ENCODE measurements at regions not wholly inside any gene's neighbourhood (a gene's known extent, or its start where the extent isn't known, plus 50 kb on each side); places are given as distances from the start of the nearest gene placed in this dataset.

DNA sequence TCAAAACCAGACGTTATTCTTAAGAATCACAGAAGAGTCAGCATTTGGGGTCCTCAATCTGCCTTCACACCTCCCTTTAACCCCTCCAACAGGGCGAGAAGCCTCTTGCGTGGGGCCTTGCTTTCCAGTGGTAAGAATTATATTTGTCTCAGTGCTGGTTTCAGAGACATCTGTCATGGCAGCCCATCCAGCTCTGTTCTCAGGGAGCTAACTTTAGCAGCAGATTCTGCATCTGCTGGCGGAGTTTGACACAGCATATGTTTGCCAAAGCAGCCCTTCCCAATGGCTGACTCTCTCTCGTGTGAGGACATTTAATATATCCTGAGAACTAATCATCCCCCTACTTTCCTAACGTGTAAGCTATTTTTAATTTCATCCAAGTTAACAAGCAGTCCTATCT, 91.5 kb upstream of the BCL11A start (continued):
- no peak for TF ChIP-seq EP300 (IDR thresholded peaks at IDR 0.05; ENCODE audit: borderline replicate concordance in 1 of 2, control insufficient read depth in 1 of 2, low read depth in 2 of 2, low read length in 2 of 2)
- no peak for TF ChIP-seq IKZF1 (conservative IDR thresholded peaks at IDR 0.05)
- TF ChIP-seq, protein P1, sequence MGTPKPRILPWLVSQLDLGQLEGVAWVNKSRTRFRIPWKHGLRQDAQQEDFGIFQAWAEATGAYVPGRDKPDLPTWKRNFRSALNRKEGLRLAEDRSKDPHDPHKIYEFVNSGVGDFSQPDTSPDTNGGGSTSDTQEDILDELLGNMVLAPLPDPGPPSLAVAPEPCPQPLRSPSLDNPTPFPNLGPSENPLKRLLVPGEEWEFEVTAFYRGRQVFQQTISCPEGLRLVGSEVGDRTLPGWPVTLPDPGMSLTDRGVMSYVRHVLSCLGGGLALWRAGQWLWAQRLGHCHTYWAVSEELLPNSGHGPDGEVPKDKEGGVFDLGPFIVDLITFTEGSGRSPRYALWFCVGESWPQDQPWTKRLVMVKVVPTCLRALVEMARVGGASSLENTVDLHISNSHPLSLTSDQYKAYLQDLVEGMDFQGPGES (IDR thresholded peaks at IDR 0.05): no peak
- TF ChIP-seq, protein P2, sequence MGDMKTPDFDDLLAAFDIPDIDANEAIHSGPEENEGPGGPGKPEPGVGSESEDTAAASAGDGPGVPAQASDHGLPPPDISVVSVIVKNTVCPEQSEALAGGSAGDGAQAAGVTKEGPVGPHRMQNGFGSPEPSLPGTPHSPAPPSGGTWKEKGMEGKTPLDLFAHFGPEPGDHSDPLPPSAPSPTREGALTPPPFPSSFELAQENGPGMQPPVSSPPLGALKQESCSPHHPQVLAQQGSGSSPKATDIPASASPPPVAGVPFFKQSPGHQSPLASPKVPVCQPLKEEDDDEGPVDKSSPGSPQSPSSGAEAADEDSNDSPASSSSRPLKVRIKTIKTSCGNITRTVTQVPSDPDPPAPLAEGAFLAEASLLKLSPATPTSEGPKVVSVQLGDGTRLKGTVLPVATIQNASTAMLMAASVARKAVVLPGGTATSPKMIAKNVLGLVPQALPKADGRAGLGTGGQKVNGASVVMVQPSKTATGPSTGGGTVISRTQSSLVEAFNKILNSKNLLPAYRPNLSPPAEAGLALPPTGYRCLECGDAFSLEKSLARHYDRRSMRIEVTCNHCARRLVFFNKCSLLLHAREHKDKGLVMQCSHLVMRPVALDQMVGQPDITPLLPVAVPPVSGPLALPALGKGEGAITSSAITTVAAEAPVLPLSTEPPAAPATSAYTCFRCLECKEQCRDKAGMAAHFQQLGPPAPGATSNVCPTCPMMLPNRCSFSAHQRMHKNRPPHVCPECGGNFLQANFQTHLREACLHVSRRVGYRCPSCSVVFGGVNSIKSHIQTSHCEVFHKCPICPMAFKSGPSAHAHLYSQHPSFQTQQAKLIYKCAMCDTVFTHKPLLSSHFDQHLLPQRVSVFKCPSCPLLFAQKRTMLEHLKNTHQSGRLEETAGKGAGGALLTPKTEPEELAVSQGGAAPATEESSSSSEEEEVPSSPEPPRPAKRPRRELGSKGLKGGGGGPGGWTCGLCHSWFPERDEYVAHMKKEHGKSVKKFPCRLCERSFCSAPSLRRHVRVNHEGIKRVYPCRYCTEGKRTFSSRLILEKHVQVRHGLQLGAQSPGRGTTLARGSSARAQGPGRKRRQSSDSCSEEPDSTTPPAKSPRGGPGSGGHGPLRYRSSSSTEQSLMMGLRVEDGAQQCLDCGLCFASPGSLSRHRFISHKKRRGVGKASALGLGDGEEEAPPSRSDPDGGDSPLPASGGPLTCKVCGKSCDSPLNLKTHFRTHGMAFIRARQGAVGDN (IDR thresholded peaks at IDR 0.05): no peak
- TF ChIP-seq SP1 (IDR thresholded peaks at IDR 0.05; ENCODE audit: low read depth, low read length): no peak
- TF ChIP-seq, protein P3, sequence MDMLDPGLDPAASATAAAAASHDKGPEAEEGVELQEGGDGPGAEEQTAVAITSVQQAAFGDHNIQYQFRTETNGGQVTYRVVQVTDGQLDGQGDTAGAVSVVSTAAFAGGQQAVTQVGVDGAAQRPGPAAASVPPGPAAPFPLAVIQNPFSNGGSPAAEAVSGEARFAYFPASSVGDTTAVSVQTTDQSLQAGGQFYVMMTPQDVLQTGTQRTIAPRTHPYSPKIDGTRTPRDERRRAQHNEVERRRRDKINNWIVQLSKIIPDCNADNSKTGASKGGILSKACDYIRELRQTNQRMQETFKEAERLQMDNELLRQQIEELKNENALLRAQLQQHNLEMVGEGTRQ (IDR thresholded peaks at IDR 0.05; ENCODE audit: borderline replicate concordance, low read depth, low read length): no peak
- TF ChIP-seq GATAD2B (conservative IDR thresholded peaks at IDR 0.05; ENCODE audit: low read depth): no peak
- no peak for TF ChIP-seq ESRRA (IDR thresholded peaks at IDR 0.05; ENCODE audit: low read length)

All from GM12878 (cell line).